WERI-Rb-1 (cell line): ENCODE measurements at regions not wholly inside any gene's neighbourhood (a gene's known extent, or its start where the extent isn't known, plus 50 kb on each side); places are given as distances from the start of the nearest gene placed in this dataset.

Experiments
- DNase-seq: peaks from one replicate; pipeline ENCODE4 v3.0.0-alpha.2; 2020
- H3K27ac ChIP-seq: fragments of 250-450 bp; sonication (Bioruptor Pico); 2 replicates; pipeline ENCODE4 v1.5.1; 2020; ENCODE audit warnings: mild to moderate bottlenecking, moderate library complexity
- H3K27me3 ChIP-seq: fragments of 250-450 bp; sonication (Bioruptor Pico); 2 replicates; pipeline ENCODE4 v1.5.1; 2021; ENCODE audit warnings: mild to moderate bottlenecking, low read depth, moderate library complexity; ENCODE audit not compliant: insufficient read depth, severe bottlenecking
- H3K36me3 ChIP-seq: fragments of 250-450 bp; sonication (Bioruptor Pico); 2 replicates; pipeline ENCODE4 v1.5.1; 2020; ENCODE audit warnings: mild to moderate bottlenecking, moderate library complexity
- H3K4me3 ChIP-seq: 2 replicates; pipeline ENCODE4 v1.5.1; 2011; ENCODE audit warnings: low read depth, mild to moderate bottlenecking, control low read depth, low read length
- H3K9me3 ChIP-seq: fragments of 250-450 bp; sonication (Bioruptor Pico); 2 replicates; pipeline ENCODE4 v1.5.1; 2021; ENCODE audit warnings: mild to moderate bottlenecking, moderate library complexity; ENCODE audit not compliant: severe bottlenecking
- CTCF ChIP-seq: IDR thresholded peaks from 2 replicates; pipeline ENCODE4 v1.5.1; 2011; ENCODE audit warnings: low read depth, mild to moderate bottlenecking, control low read depth, inconsistent platforms, low read length

- H3K27me3 ChIP-seq: no peaks in the 10 kb centered on the region
- H3K4me3 ChIP-seq: no peak overlapping the region
- H3K9me3 ChIP-seq: no peaks in the 10 kb centered on the region
- no peak for TF ChIP-seq CTCF
- no peak for DNase-seq
- no peak overlapping the region for H3K27ac ChIP-seq
- no peaks in the 10 kb centered on the region for H3K36me3 ChIP-seq
Measured at GRCh38 chr13:50129081-50129705, 113.9 kb downstream of the KCNRG start.

GRCh38 chr13:50129706-50130122, 114.5 kb downstream of the KCNRG start:
- TF ChIP-seq CTCF: no peak
- Histone ChIP-seq H3K27ac (no peak overlapping the region), H3K4me3 (no peak overlapping the region), H3K9me3 (no peaks in the 10 kb centered on the region), H3K36me3 (no peaks in the 10 kb centered on the region), H3K27me3 (no peaks in the 10 kb centered on the region)
- no peak for DNase-seq

GRCh38 chr13:50130123-50130946, 115.1 kb downstream of the KCNRG start:
- TF ChIP-seq CTCF: no peak
- no peaks in the 10 kb centered on the region for H3K9me3 ChIP-seq
- H3K4me3 ChIP-seq: no peak overlapping the region
- H3K27me3 ChIP-seq: no peaks in the 10 kb centered on the region
- no peaks in the 10 kb centered on the region for H3K36me3 ChIP-seq
- DNase-seq: no peak
- H3K27ac ChIP-seq: no peak overlapping the region

GRCh38 chr13:50131920-50132903, 117.0 kb downstream of the KCNRG start:
- DNase-seq: no peak
- no peak for TF ChIP-seq CTCF
- no peaks in the 10 kb centered on the region for H3K9me3 ChIP-seq
- H3K4me3 ChIP-seq: no peak overlapping the region
- no peaks in the 10 kb centered on the region for H3K36me3 ChIP-seq
- no peak overlapping the region for H3K27ac ChIP-seq
- no peaks in the 10 kb centered on the region for H3K27me3 ChIP-seq

GRCh38 chr13:50132904-50133357, 117.7 kb downstream of the KCNRG start:
- H3K9me3 ChIP-seq: no peaks in the 10 kb centered on the region
- no peak for DNase-seq
- no peak overlapping the region for H3K4me3 ChIP-seq
- no peaks in the 10 kb centered on the region for H3K27me3 ChIP-seq
- no peaks in the 10 kb centered on the region for H3K36me3 ChIP-seq
- no peak for TF ChIP-seq CTCF
- H3K27ac ChIP-seq: no peak overlapping the region
